ENCODE measurements at regions not wholly inside any gene's neighbourhood (a gene's known extent, or its start where the extent isn't known, plus 50 kb on each side); places are given as distances from the start of the nearest gene placed in this dataset.

- Mint-ChIP-seq H3K27ac (ENCODE audit: unreplicated experiment) (no peak overlapping the region), H3K9me3 (ENCODE audit: unreplicated experiment) (no peaks in the 10 kb centered on the region), H3K36me3 (ENCODE audit: unreplicated experiment) (no peaks in the 10 kb centered on the region), H3K4me3 (ENCODE audit: unreplicated experiment) (no peak overlapping the region), H3K4me1 (ENCODE audit: unreplicated experiment) (peaks cover 10% of the 10 kb centered on the region), H3K27me3 (ENCODE audit: unreplicated experiment) (no peaks in the 10 kb centered on the region)
- DNase-seq (ENCODE audit: extremely low spot score, unreplicated experiment): no peak
- TF ChIP-seq CTCF (IDR thresholded peaks at IDR 0.05): no peak
Measured at GRCh38 chr5:112069329-112069728, 312.3 kb upstream of the NREP start.

GRCh38 chr5:112068593-112068992, 311.6 kb upstream of the NREP start:
- no peak for DNase-seq (ENCODE audit: extremely low spot score, unreplicated experiment)
- no peaks in the 10 kb centered on the region for H3K9me3 Mint-ChIP-seq (ENCODE audit: unreplicated experiment)
- H3K4me3 Mint-ChIP-seq (ENCODE audit: unreplicated experiment): no peak overlapping the region
- no peak for TF ChIP-seq CTCF (IDR thresholded peaks at IDR 0.05)
- H3K36me3 Mint-ChIP-seq (ENCODE audit: unreplicated experiment): no peaks in the 10 kb centered on the region
- H3K27me3 Mint-ChIP-seq (ENCODE audit: unreplicated experiment): no peaks in the 10 kb centered on the region
- peaks cover 10% of the 10 kb centered on the region for H3K4me1 Mint-ChIP-seq (ENCODE audit: unreplicated experiment)
- H3K27ac Mint-ChIP-seq (ENCODE audit: unreplicated experiment): no peak overlapping the region

GRCh38 chr5:112065781-112066180, 308.8 kb upstream of the NREP start:
- peaks cover 7% of the 10 kb centered on the region for H3K4me1 Mint-ChIP-seq (ENCODE audit: unreplicated experiment)
- H3K36me3 Mint-ChIP-seq (ENCODE audit: unreplicated experiment): peaks cover 1% of the 10 kb centered on the region
- DNase-seq (ENCODE audit: extremely low spot score, unreplicated experiment): no peak
- no peak overlapping the region for H3K27ac Mint-ChIP-seq (ENCODE audit: unreplicated experiment)
- H3K27me3 Mint-ChIP-seq (ENCODE audit: unreplicated experiment): no peaks in the 10 kb centered on the region
- no peak for TF ChIP-seq CTCF (IDR thresholded peaks at IDR 0.05)
- no peak overlapping the region for H3K4me3 Mint-ChIP-seq (ENCODE audit: unreplicated experiment)
- no peaks in the 10 kb centered on the region for H3K9me3 Mint-ChIP-seq (ENCODE audit: unreplicated experiment)

GRCh38 chr5:112064956-112065355, 308.0 kb upstream of the NREP start:
- H3K4me3 Mint-ChIP-seq (ENCODE audit: unreplicated experiment): no peak overlapping the region
- no peaks in the 10 kb centered on the region for H3K4me1 Mint-ChIP-seq (ENCODE audit: unreplicated experiment)
- no peak for TF ChIP-seq CTCF (IDR thresholded peaks at IDR 0.05)
- DNase-seq (ENCODE audit: extremely low spot score, unreplicated experiment): no peak
- H3K27ac Mint-ChIP-seq (ENCODE audit: unreplicated experiment): no peak overlapping the region
- H3K27me3 Mint-ChIP-seq (ENCODE audit: unreplicated experiment): no peaks in the 10 kb centered on the region
- H3K9me3 Mint-ChIP-seq (ENCODE audit: unreplicated experiment): no peaks in the 10 kb centered on the region
- H3K36me3 Mint-ChIP-seq (ENCODE audit: unreplicated experiment): peaks cover 1% of the 10 kb centered on the region

GRCh38 chr5:112064271-112064701, 307.3 kb upstream of the NREP start:
- Mint-ChIP-seq H3K36me3 (ENCODE audit: unreplicated experiment) (peaks cover 1% of the 10 kb centered on the region), H3K9me3 (ENCODE audit: unreplicated experiment) (no peaks in the 10 kb centered on the region), H3K27ac (ENCODE audit: unreplicated experiment) (no peak overlapping the region), H3K4me1 (ENCODE audit: unreplicated experiment) (peaks cover 4% of the 10 kb centered on the region), H3K27me3 (ENCODE audit: unreplicated experiment) (no peaks in the 10 kb centered on the region), H3K4me3 (ENCODE audit: unreplicated experiment) (no peak overlapping the region)
- no peak for TF ChIP-seq CTCF (IDR thresholded peaks at IDR 0.05)
- DNase-seq (ENCODE audit: extremely low spot score, unreplicated experiment): no peak

All from osteocyte (in vitro differentiated cells).